A673 (cell line): ENCODE measurements at regions not wholly inside any gene's neighbourhood (a gene's known extent, or its start where the extent isn't known, plus 50 kb on each side); places are given as distances from the start of the nearest gene placed in this dataset.

Source experiments
- CTCF ChIP-seq: fragments of 300-800, 200-600 bp; sonication (generic); conservative IDR thresholded peaks from 2 replicates; pipeline ENCODE4 v1.5.1; 2017; ENCODE audit warnings: low read depth, mild to moderate bottlenecking, antibody characterized with exemption, low read length, moderate library complexity, mixed read lengths
- EZH2 ChIP-seq: fragments of 200-600 bp; sonication (generic); IDR thresholded peaks from 2 replicates; pipeline ENCODE4 v1.6.1; 2017; ENCODE audit warnings: borderline replicate concordance, low read depth, mild to moderate bottlenecking, mixed read lengths, antibody characterized with exemption, low read length; ENCODE audit not compliant: poor library complexity, severe bottlenecking

DNA sequence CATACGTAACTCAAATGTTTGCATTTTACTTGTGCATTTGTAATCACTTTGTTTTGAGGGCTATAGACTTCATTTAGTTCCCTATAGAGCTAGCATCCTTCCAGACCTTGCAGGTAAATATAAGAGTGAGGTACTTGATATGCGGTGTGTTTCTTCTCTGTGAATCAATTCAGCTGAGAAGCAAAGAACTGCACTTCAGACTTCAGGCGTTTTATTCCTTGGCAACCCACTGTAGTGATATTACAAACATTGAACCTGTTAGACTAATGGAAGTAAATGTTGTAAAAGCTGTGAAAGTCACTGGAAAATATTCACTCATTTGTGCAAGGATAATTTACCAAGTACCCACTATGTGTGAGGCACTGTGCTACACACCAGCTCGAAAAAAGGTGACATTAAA is 94.1 kb upstream of the CHL1 start:
- TF ChIP-seq CTCF (no peak), EZH2 (no peak)
